ENCODE measurements at regions not wholly inside any gene's neighbourhood (a gene's known extent, or its start where the extent isn't known, plus 50 kb on each side); places are given as distances from the start of the nearest gene placed in this dataset.

DNA sequence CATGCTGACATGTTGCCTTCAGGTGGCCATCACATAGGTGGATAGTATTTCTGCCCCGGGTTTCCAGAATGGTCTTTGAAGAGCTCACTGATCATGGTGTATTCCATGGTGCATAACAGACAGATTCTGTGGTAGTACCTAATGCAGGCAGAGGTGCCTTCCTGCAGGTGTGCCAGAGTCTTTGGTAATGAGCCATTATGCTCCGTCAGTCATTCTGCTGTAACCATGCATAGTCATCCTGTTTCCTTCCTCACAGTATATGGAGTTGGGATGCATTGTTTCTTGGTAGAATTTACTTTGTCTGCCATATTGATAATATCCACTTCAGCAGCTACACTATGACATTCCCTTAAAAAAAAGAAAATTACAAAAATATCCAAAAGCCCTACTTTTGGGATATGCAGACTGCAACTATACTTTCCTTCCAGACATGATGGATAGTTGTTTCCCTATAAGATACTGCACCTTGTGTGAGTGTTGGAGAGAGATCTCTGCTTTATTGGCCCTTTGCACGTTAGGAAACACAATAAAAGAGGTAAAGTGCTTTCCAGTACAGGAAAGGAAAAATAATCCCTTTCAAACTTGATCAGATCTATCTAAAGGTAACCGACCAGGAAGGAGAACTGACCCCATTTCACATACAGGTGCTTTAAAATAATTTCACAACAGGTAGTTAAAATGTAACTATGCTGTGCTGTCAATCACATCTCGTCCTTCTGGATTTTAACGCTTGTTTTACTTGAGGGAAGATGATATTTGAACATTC, 537.5 kb upstream of the WWC1 start:
- no peak overlapping the region for H3K27ac ChIP-seq
- TF ChIP-seq, protein P1, sequence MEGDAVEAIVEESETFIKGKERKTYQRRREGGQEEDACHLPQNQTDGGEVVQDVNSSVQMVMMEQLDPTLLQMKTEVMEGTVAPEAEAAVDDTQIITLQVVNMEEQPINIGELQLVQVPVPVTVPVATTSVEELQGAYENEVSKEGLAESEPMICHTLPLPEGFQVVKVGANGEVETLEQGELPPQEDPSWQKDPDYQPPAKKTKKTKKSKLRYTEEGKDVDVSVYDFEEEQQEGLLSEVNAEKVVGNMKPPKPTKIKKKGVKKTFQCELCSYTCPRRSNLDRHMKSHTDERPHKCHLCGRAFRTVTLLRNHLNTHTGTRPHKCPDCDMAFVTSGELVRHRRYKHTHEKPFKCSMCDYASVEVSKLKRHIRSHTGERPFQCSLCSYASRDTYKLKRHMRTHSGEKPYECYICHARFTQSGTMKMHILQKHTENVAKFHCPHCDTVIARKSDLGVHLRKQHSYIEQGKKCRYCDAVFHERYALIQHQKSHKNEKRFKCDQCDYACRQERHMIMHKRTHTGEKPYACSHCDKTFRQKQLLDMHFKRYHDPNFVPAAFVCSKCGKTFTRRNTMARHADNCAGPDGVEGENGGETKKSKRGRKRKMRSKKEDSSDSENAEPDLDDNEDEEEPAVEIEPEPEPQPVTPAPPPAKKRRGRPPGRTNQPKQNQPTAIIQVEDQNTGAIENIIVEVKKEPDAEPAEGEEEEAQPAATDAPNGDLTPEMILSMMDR (conservative IDR thresholded peaks at IDR 0.05): no peak

DNA sequence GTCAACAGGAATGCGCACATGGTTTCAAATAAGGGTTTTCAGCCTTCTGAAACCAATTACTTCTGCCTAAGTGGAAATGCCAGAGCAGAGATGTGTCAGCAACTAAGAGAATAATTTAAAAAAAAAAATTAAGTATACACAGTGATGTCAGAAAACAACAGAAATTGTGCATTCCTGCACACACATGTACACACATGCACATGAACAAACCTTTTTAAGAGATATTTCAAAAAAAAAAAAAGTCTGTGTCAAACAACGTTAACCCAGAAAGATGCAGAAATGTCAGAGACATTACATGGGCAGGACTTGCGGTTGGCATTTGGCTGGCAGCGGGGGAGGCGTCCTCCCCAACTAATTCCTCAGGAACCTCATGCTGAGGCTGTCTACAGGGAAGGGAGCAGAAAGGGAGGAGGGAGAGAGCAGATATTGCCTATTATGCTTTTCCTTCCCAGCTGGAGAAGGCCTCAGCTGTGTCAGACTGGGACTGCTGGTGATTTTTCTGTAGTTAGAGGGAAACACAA, 536.9 kb upstream of the WWC1 start:
- H3K27ac ChIP-seq: no peak overlapping the region
- TF ChIP-seq, protein P1 (conservative IDR thresholded peaks at IDR 0.05): no peak

DNA sequence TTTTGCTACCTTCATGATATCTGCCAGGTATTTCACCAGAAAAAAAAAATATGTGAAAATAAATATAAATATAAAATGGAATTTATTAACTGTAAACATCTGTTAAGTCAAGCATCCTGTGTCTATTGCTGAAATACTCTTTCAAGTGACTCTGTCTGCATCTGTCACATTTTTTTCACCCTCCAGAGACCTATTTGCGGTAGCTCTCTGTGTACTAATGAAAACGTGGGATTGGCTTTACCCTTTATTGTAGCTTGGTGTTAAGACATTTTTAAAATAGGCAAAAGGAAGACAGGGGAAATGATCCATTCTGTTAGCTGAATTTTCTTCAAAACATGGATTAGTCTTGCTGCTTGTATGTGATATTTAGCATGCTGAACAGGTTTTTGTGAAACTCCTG, 536.0 kb upstream of the WWC1 start:
- no peak overlapping the region for H3K27ac ChIP-seq
- TF ChIP-seq, protein P1 (conservative IDR thresholded peaks at IDR 0.05): no peak

DNA sequence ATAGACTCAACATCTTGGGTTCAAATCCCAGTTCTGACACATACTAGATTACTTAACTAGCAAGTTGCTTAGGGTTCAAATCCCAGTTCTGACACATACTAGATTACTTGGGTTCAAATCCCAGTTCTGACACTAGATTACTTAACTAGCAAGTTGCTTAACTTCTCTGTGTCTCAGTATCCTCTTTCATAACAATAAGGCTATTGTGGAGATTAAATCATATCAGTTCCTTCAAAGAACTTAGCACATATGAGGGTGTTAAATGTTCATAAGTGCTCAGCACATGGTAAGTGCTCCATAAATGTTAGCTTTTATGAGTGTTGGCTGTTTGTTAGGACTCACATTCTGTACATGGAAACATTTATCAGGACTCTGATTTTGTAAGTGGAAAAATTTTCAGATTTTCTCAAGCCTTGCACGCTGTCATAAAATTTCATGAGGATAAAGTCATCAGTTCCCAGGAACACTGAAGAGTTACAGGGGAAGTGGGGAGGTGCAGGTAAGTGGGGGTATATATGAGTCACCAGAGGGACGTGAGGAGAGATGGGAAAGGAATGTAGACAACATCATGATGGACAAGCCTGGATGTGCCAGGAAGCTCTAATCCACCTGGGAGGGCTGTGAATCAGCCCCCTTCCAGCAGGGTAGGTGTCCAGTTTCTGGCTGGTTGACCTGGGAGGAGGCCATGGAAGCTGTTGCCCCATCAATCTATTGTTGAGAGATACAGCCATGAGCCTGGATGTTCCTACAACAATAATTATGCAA, 532.2 kb upstream of the WWC1 start:
- no peak overlapping the region for H3K27ac ChIP-seq
- TF ChIP-seq, protein P1 (conservative IDR thresholded peaks at IDR 0.05): no peak

DNA sequence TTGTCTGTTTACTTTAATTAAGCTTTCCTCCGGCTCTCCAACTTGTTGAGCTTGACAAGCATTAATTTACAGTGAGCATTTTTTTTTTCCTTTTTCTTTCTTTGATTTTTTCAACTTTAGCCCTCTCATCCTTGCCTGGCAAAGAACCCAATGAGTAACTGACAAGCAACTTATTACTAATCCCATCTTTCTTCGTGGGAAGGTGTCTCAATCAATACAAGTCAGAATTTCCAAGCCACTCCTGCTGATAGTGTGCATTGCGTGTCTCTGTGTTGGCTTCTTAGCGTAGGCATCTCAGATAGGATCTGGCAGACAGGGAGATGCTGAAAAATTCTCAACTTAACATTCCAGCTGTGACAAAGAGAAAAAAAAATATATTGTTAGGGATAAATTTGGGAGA, 527.7 kb upstream of the WWC1 start:
- TF ChIP-seq, protein P1 (conservative IDR thresholded peaks at IDR 0.05): no peak
- no peak overlapping the region for H3K27ac ChIP-seq

DNA sequence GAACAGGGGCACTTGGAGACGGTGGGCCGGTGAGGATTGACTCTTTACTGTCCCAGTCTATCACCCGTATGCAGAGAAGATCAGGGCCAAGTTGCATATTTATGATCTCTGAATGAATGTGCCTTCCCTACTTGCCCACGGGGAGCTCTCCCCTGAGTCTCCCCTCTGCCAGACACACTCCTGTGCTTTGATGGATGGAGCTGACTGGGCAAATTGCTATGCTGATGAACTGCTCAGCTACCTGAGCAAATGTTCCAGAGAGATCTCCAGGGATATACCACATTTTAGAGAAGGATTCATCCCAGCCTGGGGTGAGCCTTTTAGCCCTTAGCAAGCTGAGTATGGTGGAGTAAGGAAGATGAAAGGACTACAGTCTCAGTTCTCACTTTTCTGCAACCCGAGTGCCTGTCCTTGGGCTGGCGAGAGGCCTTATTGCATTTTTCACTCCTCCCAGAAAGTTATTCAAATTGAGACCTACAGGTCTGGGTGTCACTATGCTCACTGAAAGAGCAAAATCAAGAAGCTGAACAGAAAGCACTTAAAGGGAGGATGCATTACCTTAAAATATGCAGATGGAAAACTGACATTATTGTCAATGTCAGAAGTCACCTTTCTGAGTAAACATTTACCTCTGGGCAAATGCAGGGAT, 526.7 kb upstream of the WWC1 start:
- H3K27ac ChIP-seq: no peak overlapping the region
- TF ChIP-seq, protein P1 (conservative IDR thresholded peaks at IDR 0.05): no peak

DNA sequence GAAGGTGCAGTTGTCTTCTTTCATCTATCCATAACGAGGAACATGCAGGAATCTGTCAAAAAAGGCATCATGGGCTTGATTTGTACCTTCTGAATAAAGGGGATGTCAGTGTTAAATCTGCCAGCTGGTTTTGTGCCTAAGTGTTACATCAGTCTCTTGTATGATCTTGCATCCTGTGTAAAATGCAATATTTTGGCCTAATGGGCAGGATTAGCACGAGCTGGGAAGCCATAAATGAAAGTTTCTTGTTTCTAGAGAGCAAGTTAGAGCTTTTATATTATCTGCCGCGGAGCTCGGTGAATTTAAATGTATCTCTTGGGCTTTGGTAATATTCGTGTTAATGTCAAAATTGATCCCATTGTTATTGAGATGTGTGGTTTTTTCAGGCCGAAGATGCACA, 526.1 kb upstream of the WWC1 start:
- H3K27ac ChIP-seq: no peak overlapping the region
- TF ChIP-seq, protein P1 (conservative IDR thresholded peaks at IDR 0.05): no peak
